ENCODE measurements at regions not wholly inside any gene's neighbourhood (a gene's known extent, or its start where the extent isn't known, plus 50 kb on each side); places are given as distances from the start of the nearest gene placed in this dataset.

GRCh38 chr2:16156411-16156810 lies 216.1 kb downstream of the MYCN start:
- H3K4me3 Mint-ChIP-seq = no peak overlapping the region
- H3K36me3 Mint-ChIP-seq (ENCODE audit: low read depth) = no peaks in the 10 kb centered on the region
- H3K4me1 Mint-ChIP-seq = peaks cover 10% of the 10 kb centered on the region
- DNase-seq (ENCODE audit: low read depth, low spot score) = no peak
- H3K9me3 Mint-ChIP-seq = no peaks in the 10 kb centered on the region
- no peaks in the 10 kb centered on the region for H3K27me3 Mint-ChIP-seq (ENCODE audit: low read depth)
- H3K27ac Mint-ChIP-seq (ENCODE audit: unreplicated experiment) = no peak overlapping the region
- no peak for TF ChIP-seq CTCF (conservative IDR thresholded peaks at IDR 0.05)

DNA sequence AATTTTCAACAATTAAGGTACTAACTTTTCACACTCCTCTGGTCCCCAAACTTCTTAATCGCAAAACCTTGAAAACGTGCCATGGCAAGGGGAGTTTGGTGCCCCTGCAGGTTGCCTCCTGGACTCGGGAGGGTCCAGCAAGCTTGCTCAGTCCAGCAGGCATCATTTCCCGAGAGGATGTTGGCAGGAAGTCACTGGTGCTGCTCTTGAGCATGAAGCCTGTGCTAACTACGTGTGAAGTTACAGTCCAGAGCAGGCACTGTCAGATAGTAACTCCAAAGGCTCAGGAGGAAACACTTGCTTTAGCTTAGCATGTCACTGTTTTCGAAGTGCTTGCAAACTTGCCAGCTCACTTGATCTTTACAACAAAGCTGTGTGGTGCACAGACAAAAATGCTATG lies 215.4 kb downstream of the MYCN start:
- Mint-ChIP-seq H3K4me3 (no peak overlapping the region), H3K36me3 (ENCODE audit: low read depth) (no peaks in the 10 kb centered on the region), H3K27ac (ENCODE audit: unreplicated experiment) (no peak overlapping the region), H3K27me3 (ENCODE audit: low read depth) (no peaks in the 10 kb centered on the region), H3K4me1 (peaks cover 10% of the 10 kb centered on the region), H3K9me3 (no peaks in the 10 kb centered on the region)
- no peak for TF ChIP-seq CTCF (conservative IDR thresholded peaks at IDR 0.05)
- DNase-seq (ENCODE audit: low read depth, low spot score) = no peak

DNA sequence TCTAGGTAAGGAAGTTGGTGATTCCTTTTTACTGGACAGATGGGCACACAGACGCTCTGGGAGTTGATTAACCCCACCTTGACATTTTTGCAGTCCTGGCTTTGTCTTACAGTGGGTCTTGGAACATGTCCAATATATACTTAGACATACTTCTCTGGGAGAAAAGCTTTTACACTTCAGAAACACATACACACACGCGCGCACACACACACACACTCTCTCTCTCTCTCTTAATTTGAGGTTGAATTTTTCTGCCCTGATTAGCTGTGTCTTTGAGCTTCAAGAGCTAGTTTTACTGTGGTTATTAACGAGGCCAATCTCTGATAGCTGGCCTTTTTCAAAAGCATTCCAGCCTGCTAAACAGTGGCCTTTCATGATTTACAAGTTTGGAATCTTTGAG lies 215.0 kb downstream of the MYCN start:
- peaks cover 10% of the 10 kb centered on the region for H3K4me1 Mint-ChIP-seq
- H3K27ac Mint-ChIP-seq (ENCODE audit: unreplicated experiment) = no peak overlapping the region
- DNase-seq (ENCODE audit: low read depth, low spot score) = no peak
- H3K27me3 Mint-ChIP-seq (ENCODE audit: low read depth) = no peaks in the 10 kb centered on the region
- no peak for TF ChIP-seq CTCF (conservative IDR thresholded peaks at IDR 0.05)
- H3K36me3 Mint-ChIP-seq (ENCODE audit: low read depth) = no peaks in the 10 kb centered on the region
- no peak overlapping the region for H3K4me3 Mint-ChIP-seq
- no peaks in the 10 kb centered on the region for H3K9me3 Mint-ChIP-seq

DNA sequence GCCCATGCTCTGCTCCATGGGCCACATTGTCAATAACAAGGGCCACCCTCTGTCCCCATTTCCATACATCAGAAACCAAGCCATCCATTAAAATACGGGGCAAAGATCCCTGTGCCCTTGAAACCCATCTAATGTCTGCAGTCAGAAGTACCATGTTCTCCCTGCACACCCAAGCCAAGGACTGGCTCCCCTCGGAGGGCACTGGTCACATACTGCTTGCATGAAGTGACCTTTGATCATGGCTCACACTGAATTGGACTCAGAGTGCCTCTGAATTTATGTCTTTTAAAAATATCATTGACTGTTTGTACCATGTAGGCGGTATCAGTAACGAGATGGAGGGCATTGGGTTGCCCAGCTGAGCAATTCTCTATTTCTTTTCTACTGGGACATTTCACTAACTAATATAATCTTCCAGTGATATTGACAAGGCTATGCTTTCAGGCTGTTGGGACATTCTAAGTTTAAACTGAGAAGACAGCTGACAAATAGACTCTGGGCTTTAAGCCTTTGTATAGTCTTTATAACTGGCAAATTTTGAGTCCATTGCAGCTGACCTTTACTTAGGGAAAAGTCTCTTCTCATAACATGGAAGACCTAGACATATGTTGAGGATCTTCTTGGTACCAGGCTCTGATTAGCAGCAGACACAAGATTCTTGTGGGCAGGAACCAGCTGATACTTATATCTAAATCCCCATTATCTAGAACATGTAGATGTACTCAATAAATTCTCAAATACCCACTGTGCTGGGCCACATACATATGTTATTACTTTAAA lies 214.3 kb downstream of the MYCN start:
- Mint-ChIP-seq H3K4me1 (peaks cover 10% of the 10 kb centered on the region), H3K27me3 (ENCODE audit: low read depth) (no peaks in the 10 kb centered on the region), H3K27ac (ENCODE audit: unreplicated experiment) (no peak overlapping the region), H3K36me3 (ENCODE audit: low read depth) (no peaks in the 10 kb centered on the region), H3K9me3 (no peaks in the 10 kb centered on the region), H3K4me3 (no peak overlapping the region)
- no peak for DNase-seq (ENCODE audit: low read depth, low spot score)
- TF ChIP-seq CTCF (conservative IDR thresholded peaks at IDR 0.05) = no peak

GRCh38 chr2:16154061-16154460 lies 213.7 kb downstream of the MYCN start:
- Mint-ChIP-seq H3K27ac (ENCODE audit: unreplicated experiment) (no peak overlapping the region), H3K4me3 (no peak overlapping the region), H3K4me1 (peaks cover 12% of the 10 kb centered on the region), H3K27me3 (ENCODE audit: low read depth) (peaks cover 1% of the 10 kb centered on the region), H3K9me3 (no peaks in the 10 kb centered on the region), H3K36me3 (ENCODE audit: low read depth) (no peaks in the 10 kb centered on the region)
- no peak for TF ChIP-seq CTCF (conservative IDR thresholded peaks at IDR 0.05)
- DNase-seq (ENCODE audit: low read depth, low spot score) = no peak

Measured in neural crest cell (in vitro differentiated cells).